ENCODE measurements at regions not wholly inside any gene's neighbourhood (a gene's known extent, or its start where the extent isn't known, plus 50 kb on each side); places are given as distances from the start of the nearest gene placed in this dataset.

GRCh38 chrX:30949554-30949953 is 60.5 kb upstream of the TAB3 start (continued):
- TF ChIP-seq, protein P1, sequence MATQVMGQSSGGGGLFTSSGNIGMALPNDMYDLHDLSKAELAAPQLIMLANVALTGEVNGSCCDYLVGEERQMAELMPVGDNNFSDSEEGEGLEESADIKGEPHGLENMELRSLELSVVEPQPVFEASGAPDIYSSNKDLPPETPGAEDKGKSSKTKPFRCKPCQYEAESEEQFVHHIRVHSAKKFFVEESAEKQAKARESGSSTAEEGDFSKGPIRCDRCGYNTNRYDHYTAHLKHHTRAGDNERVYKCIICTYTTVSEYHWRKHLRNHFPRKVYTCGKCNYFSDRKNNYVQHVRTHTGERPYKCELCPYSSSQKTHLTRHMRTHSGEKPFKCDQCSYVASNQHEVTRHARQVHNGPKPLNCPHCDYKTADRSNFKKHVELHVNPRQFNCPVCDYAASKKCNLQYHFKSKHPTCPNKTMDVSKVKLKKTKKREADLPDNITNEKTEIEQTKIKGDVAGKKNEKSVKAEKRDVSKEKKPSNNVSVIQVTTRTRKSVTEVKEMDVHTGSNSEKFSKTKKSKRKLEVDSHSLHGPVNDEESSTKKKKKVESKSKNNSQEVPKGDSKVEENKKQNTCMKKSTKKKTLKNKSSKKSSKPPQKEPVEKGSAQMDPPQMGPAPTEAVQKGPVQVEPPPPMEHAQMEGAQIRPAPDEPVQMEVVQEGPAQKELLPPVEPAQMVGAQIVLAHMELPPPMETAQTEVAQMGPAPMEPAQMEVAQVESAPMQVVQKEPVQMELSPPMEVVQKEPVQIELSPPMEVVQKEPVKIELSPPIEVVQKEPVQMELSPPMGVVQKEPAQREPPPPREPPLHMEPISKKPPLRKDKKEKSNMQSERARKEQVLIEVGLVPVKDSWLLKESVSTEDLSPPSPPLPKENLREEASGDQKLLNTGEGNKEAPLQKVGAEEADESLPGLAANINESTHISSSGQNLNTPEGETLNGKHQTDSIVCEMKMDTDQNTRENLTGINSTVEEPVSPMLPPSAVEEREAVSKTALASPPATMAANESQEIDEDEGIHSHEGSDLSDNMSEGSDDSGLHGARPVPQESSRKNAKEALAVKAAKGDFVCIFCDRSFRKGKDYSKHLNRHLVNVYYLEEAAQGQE (IDR thresholded peaks at IDR 0.05; ENCODE audit: low read depth, low read length) = no peak
- TF ChIP-seq PML (IDR thresholded peaks at IDR 0.05; ENCODE audit: low read length) (no peak), SP1 (IDR thresholded peaks at IDR 0.05; ENCODE audit: low read depth, low read length) (no peak), SRF (IDR thresholded peaks at IDR 0.05; ENCODE audit: low read depth in 2 of 2, low read length in 2 of 2) (no peak)

DNA sequence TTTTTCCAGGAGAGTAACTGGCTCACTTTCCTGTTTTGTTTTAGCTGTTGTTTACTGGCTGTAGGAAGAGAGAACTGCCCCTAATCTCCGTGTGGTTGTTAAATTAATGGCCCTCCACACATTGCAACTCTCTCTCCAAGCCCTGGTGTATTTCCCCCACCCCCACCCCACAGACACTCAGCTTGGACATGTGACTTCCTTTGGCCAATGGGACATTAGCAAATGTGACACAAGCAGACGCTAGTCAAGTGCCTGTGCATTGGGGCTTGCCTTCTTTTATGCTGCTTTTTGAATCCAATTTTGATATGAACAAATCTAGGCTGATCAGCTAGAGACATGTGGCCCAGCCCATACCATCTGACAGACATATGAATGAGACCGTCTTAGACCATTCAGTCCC is 59.6 kb upstream of the TAB3 start:
- DNase-seq (ENCODE audit: low read depth, low spot score) (no peak), FAIRE-seq (no peak)
- TF ChIP-seq, protein P2, sequence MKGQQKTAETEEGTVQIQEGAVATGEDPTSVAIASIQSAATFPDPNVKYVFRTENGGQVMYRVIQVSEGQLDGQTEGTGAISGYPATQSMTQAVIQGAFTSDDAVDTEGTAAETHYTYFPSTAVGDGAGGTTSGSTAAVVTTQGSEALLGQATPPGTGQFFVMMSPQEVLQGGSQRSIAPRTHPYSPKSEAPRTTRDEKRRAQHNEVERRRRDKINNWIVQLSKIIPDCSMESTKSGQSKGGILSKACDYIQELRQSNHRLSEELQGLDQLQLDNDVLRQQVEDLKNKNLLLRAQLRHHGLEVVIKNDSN (IDR thresholded peaks at IDR 0.05; ENCODE audit: borderline replicate concordance, extremely low read length, insufficient read depth, low read depth, low read length) = peak; percentile 52
- TF ChIP-seq BACH1 (IDR thresholded peaks at IDR 0.05; ENCODE audit: borderline replicate concordance) (no peak), JUNB (IDR thresholded peaks at IDR 0.05) (no peak)

More for the DNA sequence above, 59.6 kb upstream of the TAB3 start:
- in situ Hi-C loops (cut with MboI) (no loop called here), intact Hi-C loops (cut with micrococcal nuclease; ENCODE audit: unreplicated experiment) (no loop called here)
- CTCF ChIA-PET = no interaction called here
- H3K9ac ChIP-seq (ENCODE audit: control insufficient read depth, insufficient read depth, low read length) = no peak overlapping the region
- H3K4me1 ChIP-seq (ENCODE audit: control insufficient read depth, insufficient read depth, low read length) = no peaks in the 10 kb centered on the region
- POLR2A ChIA-PET = no interaction called here
- no peak overlapping the region for H3K4me3 ChIP-seq
- 23% methylated on average over 3 of the region's 3 CpGs for WGBS (ENCODE audit: insufficient coverage, insufficient replicate concordance, low lambda C conversion rate, missing lambda C conversion rate)
- H3K27ac ChIP-seq (ENCODE audit: control insufficient read depth, insufficient read depth) = no peak overlapping the region
- SMC1A ChIA-PET (ENCODE audit: uncharacterized antibody, unreplicated experiment) = interaction anchor here (0.9 kb wide), 1 partner anchor 213 kb away, joined by 3 read pairs; no protein-coding TSS in a partner anchor
- H3K79me2 ChIP-seq (ENCODE audit: control insufficient read depth, insufficient read depth, low read length) = no peaks in the 10 kb centered on the region
- RAD21 ChIA-PET (ENCODE audit: unreplicated experiment) = no interaction called here
- no peaks in the 10 kb centered on the region for H3K36me3 ChIP-seq (ENCODE audit: control insufficient read depth in 2 of 2, insufficient read depth in 2 of 2, low read length in 1 of 2)
- H3K27me3 ChIP-seq (replicated peaks in 1 of 2; ENCODE audit: control insufficient read depth in 2 of 2, insufficient read depth in 2 of 2, low read length in 1 of 2) = no peaks in the 10 kb centered on the region
- H2AFZ ChIP-seq (ENCODE audit: control insufficient read depth, low read depth, low read length) = no peak overlapping the region
- no peak for ATAC-seq
- no peaks in the 10 kb centered on the region for H4K20me1 ChIP-seq (ENCODE audit: control insufficient read depth, insufficient read depth)
- H3K4me2 ChIP-seq (ENCODE audit: control insufficient read depth, insufficient read depth) = no peak overlapping the region
- no TSS peak for BruUV-seq (replicated peaks)
- no peaks in the 10 kb centered on the region for H3K9me3 ChIP-seq (replicated peaks; ENCODE audit: control insufficient read depth, insufficient read depth, low read length)
